Heart right ventricle (tissue), 16 donors: ENCODE measurements at regions not wholly inside any gene's neighbourhood (a gene's known extent, or its start where the extent isn't known, plus 50 kb on each side); places are given as distances from the start of the nearest gene placed in this dataset.

Source experiments
- ATAC-seq, 8 donors: fragments of 200-7000 bp; cut with Tn5 transposase; one replicate each; pipeline ENCODE4 v1.9.1; 2020; ENCODE audit warnings: mild to moderate bottlenecking in 8 of 8, moderate library complexity in 8 of 8, moderate number of reproducible peaks in 1 of 8
- DNase-seq, 2 donors: peaks; one replicate each; pipeline ENCODE4 v3.0.0-alpha.2; 2020
- H3K27ac ChIP-seq, 10 donors: fragments of 200-600 bp; sonication (generic) in 2 of 10; one replicate each; pipeline versions ENCODE4 v1.5.0 to v1.8.0; 2020 to 2022; ENCODE audit warnings: mild to moderate bottlenecking in 3 of 10
- H3K27me3 ChIP-seq, 7 donors: fragments of 200-600 bp; one replicate each; pipeline ENCODE4 v1.8.0; 2021 to 2022; ENCODE audit warnings: mild to moderate bottlenecking in 2 of 7
- H3K36me3 ChIP-seq, 9 donors: fragments of 200-600 bp; sonication (generic) in 1 of 9; one replicate each; pipeline versions ENCODE4 v1.5.0 to v1.8.0; 2020 to 2022; ENCODE audit warnings: mild to moderate bottlenecking in 2 of 9
- H3K4me1 ChIP-seq, 9 donors: fragments of 200-600 bp; sonication (generic) in 1 of 9; one replicate each; pipeline versions ENCODE4 v1.5.0 to v1.8.0; 2020 to 2022; ENCODE audit warnings: mild to moderate bottlenecking in 4 of 9
- H3K4me3 ChIP-seq, 10 donors: fragments of 200-600 bp; sonication (generic) in 2 of 10; one replicate each; pipeline versions ENCODE4 v1.5.0 to v1.8.0; 2020 to 2022; ENCODE audit warnings: mild to moderate bottlenecking in 7 of 10, moderate library complexity in 2 of 10
- H3K9me3 ChIP-seq, 11 donors: fragments of 200-600 bp in 10 of 11; sonication (generic) in 2 of 11; one replicate each; pipeline versions ENCODE4 v1.5.0 to v1.8.0; 2013 to 2022; ENCODE audit warnings: mild to moderate bottlenecking in 2 of 11, control low read depth in 1 of 11, moderate library complexity in 1 of 11
- CTCF ChIP-seq, 9 donors: fragments of 200-600 bp; sonication (generic) in 2 of 9; IDR thresholded peaks; one replicate each; pipeline versions ENCODE4 v1.5.0 to v1.8.0; 2021 to 2022; ENCODE audit warnings: antibody characterized with exemption in 9 of 9, mild to moderate bottlenecking in 5 of 9, moderate library complexity in 1 of 9
- WGBS, 2 donors: extraction: QIAGEN DNeasy Blood & Tissue Kit; methylation state at CpG; one replicate each; pipeline ENCODE4 v1.1.7; 2013; ENCODE audit warnings: inconsistent platforms in 1 of 2; 5-methylcytosine and 5-hydroxymethylcytosine counted together
- intact Hi-C, 10 donors: fragments of 100-400 bp; cut with DNase I; formaldehyde crosslinking; loops; one replicate each; pipeline versions ENCODE4 v1.11.1 to v1.14.2; 2022
- donor health status: Arrhythmogenic right ventricular cardiomyopathy.
- donor health status: ischemic (EF 13 %, LVEDD 7.1; RV severe dilation, severe dysfunction).
- donor health status: healthy with polysubstance abuse.
- donor health status: DM: no; HTN: yes; CAD: no.
- donor health status: DM: no; HTN: no; CAD: no.
- donor health status: ischemic (EF 25% LVEDD 6.9; RV normal size, moderate dysfunction).
- donor health status: ischemic (EF 25% LVEDD 5.7; RV mildly dilated, moderate dysfunction).
- donor health status: healthy.
- donor health status: DM: yes; HTN: yes; CAD: no.
- donor health status: Ischemic cardiomyopathy.
- donor health status: ischemic (EF 35%, LVEDD 5.7; RV mildly dilated, moderate dysfunction).
- donor health status: nonischemic (EF 11% LVEDD 7.7; RV severe dilation, severe dysfunction).
- donor health status: DM: yes; HTN: yes; CAD: no.
- donor health status: PGD.
- donor health status: ischemic (EF 29% LVEDD 5.4; RV normal size, mild dysfunction).
- donor health status: nonischemic (EF 23%, LVEDD 6.1; RV moderate dilation, normal function).

DNA sequence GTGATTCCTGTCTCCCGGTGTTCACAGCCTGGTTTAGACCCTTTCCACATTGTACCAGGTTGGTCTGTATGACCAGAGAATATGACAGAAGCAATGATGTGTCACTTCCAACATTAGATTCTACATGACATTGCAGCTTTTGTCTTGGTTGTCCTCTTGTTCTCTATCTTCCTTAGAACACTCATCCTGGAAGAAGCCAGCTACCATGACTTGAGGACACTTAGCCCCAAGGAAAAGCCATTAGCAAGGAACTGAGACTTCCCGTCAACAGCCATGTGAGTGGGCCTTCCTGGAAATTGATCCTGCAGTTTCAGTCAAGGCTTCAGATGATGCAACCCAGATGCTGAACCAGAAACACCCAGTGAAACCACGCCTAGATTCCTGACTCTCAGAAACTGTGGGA, 143.3 kb downstream of the MREG start:
- intact Hi-C loops, result no loop called here
- H3K4me1 ChIP-seq, result peaks cover 0 to 11% (median 0%) of the 10 kb centered on the region in 9 donors
- 82 to 87% methylated on average over 3 of the region's 3 CpGs for WGBS, 2 donors
- no peak overlapping the region for H3K4me3 ChIP-seq
- ATAC-seq (peak in 6 of 8 donors; percentile 24 to 79 (median 66)), DNase-seq (peak in 1 of 2 donors; percentile 22)
- TF ChIP-seq CTCF (IDR thresholded peaks at IDR 0.05), result no peak
- no peaks in the 10 kb centered on the region for H3K9me3 ChIP-seq
- peak overlapping the region in 6 of 10 donors; percentile 24 to 54 (median 40) for H3K27ac ChIP-seq
- H3K36me3 ChIP-seq, result no peaks in the 10 kb centered on the region
- H3K27me3 ChIP-seq, result no peaks in the 10 kb centered on the region

DNA sequence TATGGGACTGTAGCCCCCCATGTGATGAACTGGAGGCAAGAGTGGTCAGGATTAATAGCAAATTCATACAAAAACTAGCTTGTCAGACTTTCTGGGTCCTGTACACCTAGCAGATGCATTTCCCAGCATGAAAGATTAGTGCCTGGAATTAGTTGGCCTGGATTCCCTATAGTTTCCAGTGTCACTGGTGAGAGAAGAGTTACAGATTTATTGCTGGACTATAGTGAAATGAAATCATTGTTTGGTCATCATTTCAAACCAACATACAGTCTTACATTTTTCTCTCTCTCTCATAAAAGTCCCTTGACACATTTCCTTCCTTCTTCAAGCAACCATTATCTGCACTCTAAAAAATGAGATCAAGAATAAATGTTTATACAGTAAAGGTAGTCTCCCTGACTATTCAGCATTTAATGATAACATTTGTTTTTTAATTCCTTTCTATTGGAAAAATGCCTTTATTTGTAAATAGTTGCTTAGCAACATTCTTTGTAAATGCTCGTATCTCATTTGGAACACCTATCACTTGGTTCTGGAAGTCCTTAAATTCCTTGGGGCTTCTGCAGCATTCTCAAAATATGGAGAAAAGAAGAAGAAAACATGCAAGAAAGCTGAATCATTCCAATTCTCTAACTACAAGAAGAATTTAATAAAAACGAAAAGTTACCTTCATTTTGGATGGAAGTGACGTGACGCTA, 144.4 kb downstream of the MREG start:
- peak overlapping the region in 2 of 10 donors; percentile 27 to 37 for H3K27ac ChIP-seq
- intact Hi-C loops, result no loop called here
- DNase-seq (no peak), ATAC-seq (peak in 1 of 8 donors; percentile 23)
- no peaks in the 10 kb centered on the region for H3K36me3 ChIP-seq
- WGBS, 2 donors, result 56 to 67% methylated on average over 4 of the region's 4 CpGs
- no peaks in the 10 kb centered on the region for H3K27me3 ChIP-seq
- TF ChIP-seq CTCF (IDR thresholded peaks at IDR 0.05), result no peak
- peaks cover 0 to 11% (median 0%) of the 10 kb centered on the region in 9 donors for H3K4me1 ChIP-seq
- no peak overlapping the region for H3K4me3 ChIP-seq
- no peaks in the 10 kb centered on the region for H3K9me3 ChIP-seq

GRCh38 chr2:215866606-215867005, 146.7 kb downstream of the MREG start:
- Histone ChIP-seq H3K9me3 (no peaks in the 10 kb centered on the region), H3K4me3 (no peak overlapping the region), H3K27ac (no peak overlapping the region), H3K4me1 (peaks cover 0 to 11% (median 0%) of the 10 kb centered on the region in 9 donors), H3K36me3 (no peaks in the 10 kb centered on the region), H3K27me3 (no peaks in the 10 kb centered on the region)
- TF ChIP-seq CTCF (IDR thresholded peaks at IDR 0.05), result no peak
- intact Hi-C loops, result no loop called here
- DNase-seq, result no peak
- WGBS, 2 donors, result 51 to 58% methylated on average over 2 of the region's 2 CpGs
- no peak for ATAC-seq

DNA sequence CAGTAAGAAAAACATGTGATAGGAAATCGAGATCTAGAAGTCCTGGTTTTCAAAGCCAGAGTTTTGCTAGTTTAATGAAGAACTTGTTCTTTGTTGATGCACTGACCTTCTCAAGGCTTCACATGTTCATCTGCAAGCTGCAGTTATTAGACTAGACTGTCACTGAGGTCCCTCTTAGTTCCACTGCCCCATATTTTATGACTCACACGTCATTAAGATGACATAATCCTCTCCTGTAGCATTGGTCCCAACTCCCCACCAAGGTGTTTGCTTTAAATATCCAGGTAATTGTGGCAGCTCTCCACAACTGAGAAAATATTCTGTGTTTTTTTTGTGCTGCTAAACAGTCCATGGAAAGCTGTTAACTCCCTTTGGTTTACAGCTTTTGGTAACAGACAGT, 149.7 kb downstream of the MREG start:
- ATAC-seq (no peak), DNase-seq (no peak)
- TF ChIP-seq CTCF (IDR thresholded peaks at IDR 0.05), result no peak
- 61 to 68% methylated on average over 2 of the region's 2 CpGs for WGBS, 2 donors
- Histone ChIP-seq H3K9me3 (no peaks in the 10 kb centered on the region), H3K27ac (no peak overlapping the region), H3K27me3 (no peaks in the 10 kb centered on the region), H3K36me3 (no peaks in the 10 kb centered on the region), H3K4me1 (peaks cover 0 to 1% (median 0%) of the 10 kb centered on the region in 9 donors), H3K4me3 (no peak overlapping the region)
- intact Hi-C loops, result no loop called here
